Hepatocyte (in vitro differentiated cells): ENCODE measurements at regions not wholly inside any gene's neighbourhood (a gene's known extent, or its start where the extent isn't known, plus 50 kb on each side); places are given as distances from the start of the nearest gene placed in this dataset.

Experiments used
- DNase-seq: peaks from one replicate; pipeline ENCODE4 v3.0.0-alpha.2; 2016; ENCODE audit warnings: low spot score
- H2AFZ ChIP-seq: fragments of 200-600 bp; sonication (generic); 2 replicates; pipeline ENCODE4 v1.6.0; 2016; ENCODE audit warnings: antibody characterized with exemption, mild to moderate bottlenecking
- H3K27ac ChIP-seq: fragments of 200-600 bp; sonication (generic); 2 replicates; pipeline ENCODE4 v1.5.1; 2016; ENCODE audit warnings: mild to moderate bottlenecking
- H3K27me3 ChIP-seq: fragments of 200-600 bp; sonication (generic); 2 replicates; pipeline ENCODE4 v1.6.1; 2016
- H3K36me3 ChIP-seq: fragments of 200-600 bp; sonication (generic); replicated peaks from 2 replicates; pipeline ENCODE4 v1.5.1; 2016; ENCODE audit warnings: low read depth; ENCODE audit not compliant: insufficient read depth
- H3K4me1 ChIP-seq: fragments of 200-600 bp; sonication (generic); 2 replicates; pipeline ENCODE4 v1.5.1; 2016; ENCODE audit warnings: mild to moderate bottlenecking, moderate library complexity; ENCODE audit not compliant: insufficient read depth
- H3K4me2 ChIP-seq: fragments of 200-600 bp; sonication (generic); 2 replicates; pipeline ENCODE4 v1.6.0; 2016
- H3K4me3 ChIP-seq: fragments of 200-600 bp; sonication (generic); 2 replicates; pipeline ENCODE4 v1.5.1; 2016; ENCODE audit warnings: mild to moderate bottlenecking
- H3K79me2 ChIP-seq: fragments of 200-600 bp; sonication (generic); 2 replicates; pipeline ENCODE4 v1.6.0; 2017; ENCODE audit warnings: mild to moderate bottlenecking
- H3K9me2 ChIP-seq: fragments of 200-600 bp; sonication (generic); replicated peaks from 2 replicates; pipeline ENCODE4 v1.6.0; 2017; ENCODE audit warnings: mild to moderate bottlenecking; ENCODE audit not compliant: insufficient read depth
- H3K9me3 ChIP-seq: fragments of 200-600 bp; sonication (generic); 2 replicates; pipeline ENCODE4 v1.5.1; 2016; ENCODE audit warnings: low read depth, mild to moderate bottlenecking
- H4K20me1 ChIP-seq: fragments of 200-600 bp; sonication (generic); 2 replicates; pipeline ENCODE4 v1.6.0; 2016; ENCODE audit warnings: mild to moderate bottlenecking; ENCODE audit not compliant: insufficient read depth, poor library complexity, severe bottlenecking
- EZH2 ChIP-seq: fragments of 200-600 bp; sonication (generic); IDR thresholded peaks from 2 replicates; pipeline ENCODE4 v1.6.1; 2016; ENCODE audit warnings: antibody characterized with exemption, mild to moderate bottlenecking, borderline replicate concordance
- EZH2phosphoT487 ChIP-seq: fragments of 200-600 bp; sonication (generic); IDR thresholded peaks from one replicate; pipeline ENCODE4 v1.6.1; 2018; ENCODE audit warnings: antibody characterized with exemption, mild to moderate bottlenecking, low read depth, moderate library complexity; ENCODE audit not compliant: unreplicated experiment, severe bottlenecking
- WGBS: methylation state at CpG from one replicate; pipeline ENCODE4 v1.1.6; 2016; ENCODE audit warnings: low lambda C conversion rate; ENCODE audit errors: missing lambda C conversion rate; 5-methylcytosine and 5-hydroxymethylcytosine counted together
- TF ChIP-seq, protein P1 (sequence below): fragments of 200-600 bp; sonication (generic); IDR thresholded peaks from 2 replicates; pipeline ENCODE4 v1.5.1; 2016; ENCODE audit warnings: antibody characterized with exemption, mild to moderate bottlenecking; ENCODE audit not compliant: poor library complexity

DNA sequence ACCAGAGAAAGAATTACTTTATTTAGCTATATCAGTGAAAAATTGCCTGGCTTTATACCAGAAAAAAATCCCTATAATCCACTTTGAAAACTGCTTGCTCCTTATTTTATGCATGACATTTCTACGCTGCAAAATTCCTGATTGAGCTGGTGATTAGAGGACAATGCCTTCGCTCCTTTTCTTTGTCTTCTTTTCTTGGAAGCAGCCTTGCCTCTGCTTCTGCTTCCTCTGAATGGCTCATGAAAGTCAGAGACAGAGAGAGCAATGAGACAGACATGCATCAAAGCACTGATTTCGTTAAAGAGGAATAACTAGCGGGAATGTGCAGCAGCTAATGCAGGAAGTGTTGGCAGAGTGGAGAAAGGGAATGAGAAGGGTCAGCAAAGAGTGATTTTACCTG, 294.3 kb upstream of the IGFBP7 start:
- no peaks in the 10 kb centered on the region for H3K4me1 ChIP-seq
- H3K9me3 ChIP-seq: no peaks in the 10 kb centered on the region
- no peaks in the 10 kb centered on the region for H3K36me3 ChIP-seq
- H2AFZ ChIP-seq: no peak overlapping the region
- no peak for DNase-seq
- H3K4me2 ChIP-seq: no peak overlapping the region
- TF ChIP-seq EZH2phosphoT487 (no peak), EZH2 (no peak)
- TF ChIP-seq, protein P1, sequence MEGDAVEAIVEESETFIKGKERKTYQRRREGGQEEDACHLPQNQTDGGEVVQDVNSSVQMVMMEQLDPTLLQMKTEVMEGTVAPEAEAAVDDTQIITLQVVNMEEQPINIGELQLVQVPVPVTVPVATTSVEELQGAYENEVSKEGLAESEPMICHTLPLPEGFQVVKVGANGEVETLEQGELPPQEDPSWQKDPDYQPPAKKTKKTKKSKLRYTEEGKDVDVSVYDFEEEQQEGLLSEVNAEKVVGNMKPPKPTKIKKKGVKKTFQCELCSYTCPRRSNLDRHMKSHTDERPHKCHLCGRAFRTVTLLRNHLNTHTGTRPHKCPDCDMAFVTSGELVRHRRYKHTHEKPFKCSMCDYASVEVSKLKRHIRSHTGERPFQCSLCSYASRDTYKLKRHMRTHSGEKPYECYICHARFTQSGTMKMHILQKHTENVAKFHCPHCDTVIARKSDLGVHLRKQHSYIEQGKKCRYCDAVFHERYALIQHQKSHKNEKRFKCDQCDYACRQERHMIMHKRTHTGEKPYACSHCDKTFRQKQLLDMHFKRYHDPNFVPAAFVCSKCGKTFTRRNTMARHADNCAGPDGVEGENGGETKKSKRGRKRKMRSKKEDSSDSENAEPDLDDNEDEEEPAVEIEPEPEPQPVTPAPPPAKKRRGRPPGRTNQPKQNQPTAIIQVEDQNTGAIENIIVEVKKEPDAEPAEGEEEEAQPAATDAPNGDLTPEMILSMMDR: no peak
- H4K20me1 ChIP-seq: no peaks in the 10 kb centered on the region
- no peaks in the 10 kb centered on the region for H3K9me2 ChIP-seq
- WGBS: 59% methylated on average over 4 of the region's 4 CpGs
- H3K4me3 ChIP-seq: no peak overlapping the region
- H3K27me3 ChIP-seq: no peaks in the 10 kb centered on the region
- H3K79me2 ChIP-seq: no peaks in the 10 kb centered on the region
- no peak overlapping the region for H3K27ac ChIP-seq

- Histone ChIP-seq H3K4me2 (no peak overlapping the region), H3K27me3 (no peaks in the 10 kb centered on the region), H2AFZ (no peak overlapping the region), H3K27ac (no peak overlapping the region), H3K4me1 (no peaks in the 10 kb centered on the region), H3K9me3 (no peaks in the 10 kb centered on the region), H3K79me2 (no peaks in the 10 kb centered on the region), H3K36me3 (no peaks in the 10 kb centered on the region), H3K4me3 (no peak overlapping the region), H4K20me1 (no peaks in the 10 kb centered on the region), H3K9me2 (no peaks in the 10 kb centered on the region)
- WGBS: 94% methylated on average over 2 of the region's 2 CpGs
- no peak for DNase-seq
- TF ChIP-seq EZH2phosphoT487 (no peak), EZH2 (no peak)
- TF ChIP-seq, protein P1: no peak
Measured at GRCh38 chr4:57403591-57403990, 293.4 kb upstream of the IGFBP7 start.

- no peak for DNase-seq
- H4K20me1 ChIP-seq: no peaks in the 10 kb centered on the region
- H3K79me2 ChIP-seq: no peaks in the 10 kb centered on the region
- H3K27me3 ChIP-seq: no peaks in the 10 kb centered on the region
- no peaks in the 10 kb centered on the region for H3K9me3 ChIP-seq
- H3K9me2 ChIP-seq: no peaks in the 10 kb centered on the region
- H2AFZ ChIP-seq: no peak overlapping the region
- 95% methylated on average over 4 of the region's 4 CpGs for WGBS
- no peaks in the 10 kb centered on the region for H3K4me1 ChIP-seq
- H3K27ac ChIP-seq: no peak overlapping the region
- no peak overlapping the region for H3K4me3 ChIP-seq
- H3K4me2 ChIP-seq: no peak overlapping the region
- TF ChIP-seq EZH2 (no peak), EZH2phosphoT487 (no peak)
- TF ChIP-seq, protein P1: no peak
- no peaks in the 10 kb centered on the region for H3K36me3 ChIP-seq
Measured at GRCh38 chr4:57401586-57401985, 291.4 kb upstream of the IGFBP7 start.

DNA sequence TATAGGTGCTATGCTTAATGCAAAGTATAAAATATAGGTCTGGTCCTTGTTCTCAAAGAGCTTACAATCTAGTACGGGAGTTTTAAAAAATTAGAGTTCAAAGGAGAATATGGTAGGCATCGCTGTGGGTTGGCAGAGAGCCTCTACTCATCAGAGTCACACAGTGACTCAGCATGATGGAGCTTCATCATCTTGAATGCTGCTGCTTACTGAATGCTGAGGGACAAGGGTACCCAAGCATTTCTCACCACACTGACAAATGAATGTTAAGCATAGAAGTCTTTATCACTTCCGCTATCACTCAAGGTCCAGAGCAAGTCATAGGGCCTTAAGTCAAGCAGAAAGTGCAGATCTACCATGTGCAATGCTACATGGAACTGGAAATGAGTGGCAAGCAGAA, 268.6 kb upstream of the IGFBP7 start:
- WGBS: 92% methylated on average over 3 of the region's 3 CpGs
- no peak overlapping the region for H3K27ac ChIP-seq

More for the DNA sequence above, 268.6 kb upstream of the IGFBP7 start:
- no peak for DNase-seq
- Histone ChIP-seq H3K79me2 (no peaks in the 10 kb centered on the region), H4K20me1 (no peaks in the 10 kb centered on the region), H3K27me3 (no peaks in the 10 kb centered on the region), H3K4me1 (no peaks in the 10 kb centered on the region), H3K9me3 (no peaks in the 10 kb centered on the region), H3K4me2 (no peak overlapping the region), H3K9me2 (no peaks in the 10 kb centered on the region), H3K36me3 (no peaks in the 10 kb centered on the region), H2AFZ (no peak overlapping the region), H3K4me3 (no peak overlapping the region)
- no peak for TF ChIP-seq EZH2
- TF ChIP-seq, protein P1: no peak
- TF ChIP-seq EZH2phosphoT487: no peak
